GM23248 (cell line): ENCODE measurements at regions not wholly inside any gene's neighbourhood (a gene's known extent, or its start where the extent isn't known, plus 50 kb on each side); places are given as distances from the start of the nearest gene placed in this dataset.

Source experiments
- EZH2 ChIP-seq: fragments of 200-600 bp; sonication (generic); IDR thresholded peaks from 2 replicates; pipeline ENCODE4 v1.6.1; 2018; ENCODE audit warnings: antibody characterized with exemption, mild to moderate bottlenecking; ENCODE audit not compliant: insufficient read depth, poor library complexity, severe bottlenecking
- EZH2phosphoT487 ChIP-seq: fragments of 200-600 bp; sonication (generic); IDR thresholded peaks from 2 replicates; pipeline ENCODE4 v1.6.1; 2018; ENCODE audit warnings: antibody characterized with exemption, moderate library complexity, mild to moderate bottlenecking, low read depth; ENCODE audit not compliant: insufficient read depth

- TF ChIP-seq EZH2 = no peak
- TF ChIP-seq EZH2phosphoT487 = no peak
Observed at GRCh38 chr6:40953486-40953885, 85.5 kb downstream of the UNC5CL start.
